ENCODE measurements at regions not wholly inside any gene's neighbourhood (a gene's known extent, or its start where the extent isn't known, plus 50 kb on each side); places are given as distances from the start of the nearest gene placed in this dataset.

- no peak overlapping the region for H3K27ac ChIP-seq (replicated peaks)
- no peaks in the 10 kb centered on the region for H3K27me3 ChIP-seq (ENCODE audit: insufficient read depth, poor library complexity, severe bottlenecking)
- no peak overlapping the region for H3K4me3 ChIP-seq (replicated peaks; ENCODE audit: insufficient read depth, low read length)
- no peak for TF ChIP-seq GABPA (IDR thresholded peaks at IDR 0.05; ENCODE audit: low read depth)
- TF ChIP-seq CTCF (IDR thresholded peaks at IDR 0.05; ENCODE audit: insufficient read depth, low read length) = no peak
- DNase-seq (ENCODE audit: low read depth in 1 of 2, low spot score in 1 of 2) = no peak
These were observed 211.6 kb upstream of the FOXF1 start for GRCh38 chr16:86298758-86299134.

GRCh38 chr16:86299882-86300610 is 210.3 kb upstream of the FOXF1 start:
- TF ChIP-seq CTCF (IDR thresholded peaks at IDR 0.05; ENCODE audit: insufficient read depth, low read length) (no peak), POLR2AphosphoS5 (IDR thresholded peaks at IDR 0.05; ENCODE audit: low read depth) (no peak), REST (IDR thresholded peaks at IDR 0.05; ENCODE audit: insufficient replicate concordance, low read depth) (no peak), SPI1 (IDR thresholded peaks at IDR 0.05; ENCODE audit: borderline replicate concordance, low read depth) (no peak), GABPA (IDR thresholded peaks at IDR 0.05; ENCODE audit: low read depth) (no peak)
- no peak overlapping the region for H3K4me3 ChIP-seq (replicated peaks; ENCODE audit: insufficient read depth, low read length)
- H3K27ac ChIP-seq (replicated peaks) = no peak overlapping the region
- DNase-seq (ENCODE audit: low read depth in 1 of 2, low spot score in 1 of 2) = no peak
- no peaks in the 10 kb centered on the region for H3K27me3 ChIP-seq (ENCODE audit: insufficient read depth, poor library complexity, severe bottlenecking)

- no peak overlapping the region for H3K27ac ChIP-seq (replicated peaks)
- no peak for TF ChIP-seq REST (IDR thresholded peaks at IDR 0.05; ENCODE audit: insufficient replicate concordance, low read depth)
- TF ChIP-seq GABPA (IDR thresholded peaks at IDR 0.05; ENCODE audit: low read depth) = no peak
- TF ChIP-seq SPI1 (IDR thresholded peaks at IDR 0.05; ENCODE audit: borderline replicate concordance, low read depth) = no peak
- TF ChIP-seq POLR2AphosphoS5 (IDR thresholded peaks at IDR 0.05; ENCODE audit: low read depth) = no peak
- TF ChIP-seq CTCF (IDR thresholded peaks at IDR 0.05; ENCODE audit: insufficient read depth, low read length) = no peak
- no peak overlapping the region for H3K4me3 ChIP-seq (replicated peaks; ENCODE audit: insufficient read depth, low read length)
- DNase-seq (ENCODE audit: low read depth in 1 of 2, low spot score in 1 of 2) = no peak
- no peaks in the 10 kb centered on the region for H3K27me3 ChIP-seq (ENCODE audit: insufficient read depth, poor library complexity, severe bottlenecking)
These were observed 209.4 kb upstream of the FOXF1 start for GRCh38 chr16:86300746-86301481.

Data from HL-60 (cell line).